HCT116 (cell line): ENCODE measurements at regions not wholly inside any gene's neighbourhood (a gene's known extent, or its start where the extent isn't known, plus 50 kb on each side); places are given as distances from the start of the nearest gene placed in this dataset.
A peak's percentile ranks its signal among the peaks of the same experiment; 100 is the strongest.

Experiments
- ATAC-seq: fragments of 200-7000 bp; cut with Tn5 transposase; 2 replicates; pipeline ENCODE4 v1.9.1; 2020; ENCODE audit warnings: mild to moderate bottlenecking, moderate library complexity
- BruUV-seq: library from RNA; stranded (reverse); fragments of 400-500 nt; replicated peaks from 2 replicates; lab custom pipeline; 2021; lab: Mats Ljungman, UMichigan
- CTCF ChIA-PET: fragments of 300-600 bp; sonication (Branson Sonifier 250); formaldehyde crosslinking; loops from one replicate; lab custom pipeline; 2021; ENCODE audit warnings: antibody characterized with exemption; lab: Charles Lee
- POLR2A ChIA-PET: fragments of 300-600, 350-600 bp; sonication (Branson Sonifier 250); formaldehyde crosslinking; loops from one replicate; lab custom pipeline; 2021; ENCODE audit warnings: antibody characterized with exemption; lab: Charles Lee
- RAD21 ChIA-PET, 2 experiments: fragments of 300-600 bp; sonication (Branson Sonifier 250); formaldehyde crosslinking; loops; one replicate each; lab custom pipeline; 2023; ENCODE audit warnings: low total read pairs in 2 of 2; ENCODE audit not compliant: uncharacterized antibody in 2 of 2, unreplicated experiment in 2 of 2, low non-redundant PET in 1 of 2; lab: Charles Lee
- DNase-seq: peaks from one replicate; pipeline ENCODE4 v3.0.0-alpha.2; 2010; ENCODE audit warnings: low read depth, low spot score
- H2AFZ ChIP-seq: fragments of 200-600 bp; shearing (Covaris generic), sonication (generic); 2 replicates; pipeline ENCODE4 v1.6.1; 2017; ENCODE audit warnings: low read depth, mixed run types, mixed read lengths, antibody characterized with exemption, low read length; ENCODE audit not compliant: poor library complexity, severe bottlenecking
- H3K27ac ChIP-seq: 2 replicates; pipeline ENCODE4 v1.5.1; 2012; ENCODE audit warnings: low read depth, low read length
- H3K27me3 ChIP-seq: fragments of 200-600 bp; sonication (generic); 2 replicates; pipeline ENCODE4 v1.6.1; 2016; ENCODE audit warnings: mixed run types, low read length, mixed read lengths; ENCODE audit not compliant: insufficient read depth
- H3K36me3 ChIP-seq, 2 experiments: fragments of 200-500 bp in 1 of 2; fragments of 200-600 bp in 1 of 2; sonication (Bioruptor generic) in 1 of 2; sonication (generic) in 1 of 2; 2 replicates each; pipeline versions ENCODE4 v1.5.1 to v1.6.1; 2014 to 2016; ENCODE audit warnings: low read length in 2 of 2, inconsistent platforms in 1 of 2, mixed read lengths in 1 of 2, mixed run types in 1 of 2; ENCODE audit not compliant: insufficient read depth in 2 of 2, control insufficient read depth in 1 of 2
- H3K4me1 ChIP-seq, 2 experiments: fragments of 200-600 bp in 1 of 2; sonication (generic) in 1 of 2; 2 replicates each; pipeline versions ENCODE4 v1.5.1 to v1.6.1; 2012 to 2017; ENCODE audit warnings: low read length in 2 of 2, inconsistent platforms in 1 of 2, mild to moderate bottlenecking in 1 of 2, mixed read lengths in 1 of 2, mixed run types in 1 of 2, moderate library complexity in 1 of 2; ENCODE audit not compliant: insufficient read depth in 2 of 2, control insufficient read depth in 1 of 2
- H3K4me2 ChIP-seq: fragments of 200-600 bp; sonication (generic); 2 replicates; pipeline ENCODE4 v1.6.1; 2017; ENCODE audit warnings: mixed run types, low read length, mixed read lengths
- H3K4me3 ChIP-seq, 2 experiments: fragments of 200-600 bp in 1 of 2; sonication (generic) in 1 of 2; replicated peaks in 1 of 2; 2 replicates each; pipeline ENCODE4 v1.5.1; 2011 to 2016; ENCODE audit warnings: low read length in 2 of 2, control low read depth in 1 of 2, low read depth in 1 of 2, mild to moderate bottlenecking in 1 of 2, mixed read lengths in 1 of 2, mixed run types in 1 of 2
- H3K79me2 ChIP-seq: fragments of 200-600 bp; sonication (generic); 2 replicates; pipeline ENCODE4 v1.6.1; 2017; ENCODE audit warnings: mild to moderate bottlenecking, mixed run types, low read length, moderate library complexity, mixed read lengths; ENCODE audit not compliant: insufficient read depth
- H3K9ac ChIP-seq: fragments of 200-600 bp; sonication (generic); 2 replicates; pipeline ENCODE4 v1.6.1; 2016; ENCODE audit warnings: low read length, mixed read lengths
- H3K9me2 ChIP-seq: fragments of 200-600 bp; sonication (generic), shearing (Covaris generic); 2 replicates; pipeline ENCODE4 v1.6.1; 2017; ENCODE audit warnings: mixed run types, mild to moderate bottlenecking, moderate library complexity; ENCODE audit not compliant: insufficient read depth
- H3K9me3 ChIP-seq, 2 experiments: fragments of 200-500 bp in 1 of 2; fragments of 200-600 bp in 1 of 2; sonication (Bioruptor generic) in 1 of 2; sonication (generic) in 1 of 2; 2 replicates each; pipeline ENCODE4 v1.6.1; 2014 to 2017; ENCODE audit warnings: low read length in 2 of 2, mixed read lengths in 2 of 2, inconsistent platforms in 1 of 2, low read depth in 1 of 2, mild to moderate bottlenecking in 1 of 2, mixed run types in 1 of 2, moderate library complexity in 1 of 2; ENCODE audit not compliant: control insufficient read depth in 1 of 2, insufficient read depth in 1 of 2
- H4K20me1 ChIP-seq: fragments of 200-600 bp; sonication (generic), shearing (Covaris generic); 2 replicates; pipeline ENCODE4 v1.6.1; 2017; ENCODE audit warnings: mixed run types, mild to moderate bottlenecking, moderate library complexity; ENCODE audit not compliant: insufficient read depth
- CBX3 ChIP-seq: IDR thresholded peaks from 2 replicates; pipeline ENCODE4 v1.6.1; 2012; ENCODE audit warnings: low read depth
- CEBPB ChIP-seq: IDR thresholded peaks from 2 replicates; pipeline ENCODE4 v1.6.1; 2012; ENCODE audit warnings: low read depth
- ELF1 ChIP-seq: IDR thresholded peaks from 2 replicates; pipeline ENCODE4 v1.6.1; 2012; ENCODE audit warnings: low read depth, borderline replicate concordance
- EZH2 ChIP-seq: fragments of 200-600 bp; sonication (generic); IDR thresholded peaks from 2 replicates; pipeline ENCODE4 v1.6.1; 2017; ENCODE audit warnings: antibody characterized with exemption, mixed run types
- EZH2phosphoT487 ChIP-seq: fragments of 200-600 bp; IDR thresholded peaks from 2 replicates; pipeline ENCODE4 v1.6.1; 2018; ENCODE audit warnings: antibody characterized with exemption, borderline replicate concordance
- FOSL1 ChIP-seq: IDR thresholded peaks from 2 replicates; pipeline ENCODE4 v1.6.1; 2012; ENCODE audit warnings: low read depth
- JUND ChIP-seq: IDR thresholded peaks from 2 replicates; pipeline ENCODE4 v1.6.1; 2012
- POLR2A ChIP-seq: IDR thresholded peaks from 2 replicates; pipeline ENCODE4 v1.7.0; 2011; ENCODE audit warnings: borderline replicate concordance; ENCODE audit not compliant: insufficient read depth, insufficient read length; ENCODE audit errors: extremely low read depth
- RAD21 ChIP-seq: IDR thresholded peaks from 2 replicates; pipeline ENCODE4 v1.6.1; 2012; ENCODE audit warnings: low read depth, mild to moderate bottlenecking
- SIN3A ChIP-seq: IDR thresholded peaks from 2 replicates; pipeline ENCODE4 v1.6.1; 2012; ENCODE audit warnings: low read depth
- SP1 ChIP-seq: IDR thresholded peaks from 2 replicates; pipeline ENCODE4 v1.6.1; 2012; ENCODE audit warnings: low read depth
- SRF ChIP-seq: IDR thresholded peaks from 2 replicates; pipeline ENCODE4 v1.6.1; 2012; ENCODE audit warnings: low read depth
- TCF7L2 ChIP-seq: IDR thresholded peaks from 2 replicates; pipeline ENCODE4 v1.7.0; 2011; ENCODE audit warnings: borderline replicate concordance, inconsistent platforms; ENCODE audit not compliant: insufficient read depth, insufficient read length; ENCODE audit errors: extremely low read depth
- YY1 ChIP-seq: IDR thresholded peaks from 2 replicates; pipeline ENCODE4 v1.6.1; 2011; ENCODE audit warnings: low read length, low read depth, moderate library complexity, mild to moderate bottlenecking; ENCODE audit not compliant: insufficient replicate concordance; ENCODE audit errors: extremely low read depth
- ZFX ChIP-seq: fragments of 450-650 bp; IDR thresholded peaks from 2 replicates; pipeline ENCODE4 v1.6.1; 2017
- ZNF274 ChIP-seq: fragments of 200-500 bp; sonication (Bioruptor generic); IDR thresholded peaks from 2 replicates; pipeline ENCODE4 v1.6.1; 2014; ENCODE audit warnings: mild to moderate bottlenecking, low read depth, low read length, inconsistent platforms
- intact Hi-C: fragments of 100-400 bp; cut with micrococcal nuclease; formaldehyde crosslinking; loops from 2 replicates; pipeline ENCODE4 v1.10.0; 2022
- TF ChIP-seq, protein P1 (sequence below): IDR thresholded peaks from 2 replicates; pipeline ENCODE4 v1.6.1; 2012; ENCODE audit warnings: low read depth
- TF ChIP-seq, protein P2 (sequence below): IDR thresholded peaks from 2 replicates; pipeline ENCODE4 v1.6.1; 2011; ENCODE audit warnings: mild to moderate bottlenecking, low read length, moderate library complexity; ENCODE audit not compliant: insufficient replicate concordance; ENCODE audit errors: extremely low read depth
- TF ChIP-seq, protein P3 (sequence below): IDR thresholded peaks from 2 replicates; pipeline ENCODE4 v1.6.1; 2012

DNA sequence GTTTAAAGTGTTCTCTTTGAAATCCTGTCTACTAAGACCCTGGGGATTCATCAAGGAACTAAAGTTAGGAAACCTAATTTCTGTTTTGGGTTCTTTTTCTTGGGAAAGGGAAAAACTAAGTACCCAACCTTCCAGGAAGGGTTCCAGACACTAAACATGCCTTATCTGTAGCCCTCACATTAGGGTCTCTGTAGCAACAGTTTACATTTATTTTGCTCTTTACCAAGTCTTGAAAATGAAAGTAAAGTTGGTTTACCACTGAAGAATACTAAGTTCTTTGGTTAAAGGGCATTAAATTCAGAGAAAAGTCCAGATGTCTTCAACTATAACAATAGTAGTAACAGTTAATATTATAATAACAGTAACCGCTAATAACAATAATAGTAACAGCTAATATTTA, 207.5 kb upstream of the CDKN3 start:
- H3K9me3 ChIP-seq = no peaks in the 10 kb centered on the region
- H3K36me3 ChIP-seq = no peaks in the 10 kb centered on the region
- ChIA-PET CTCF (interaction anchor here (1.1 kb wide), 1 partner anchor 14 kb away, joined by 3 read pairs; no protein-coding TSS in a partner anchor), RAD21 (no interaction called here), POLR2A (no interaction called here)
- no peak for DNase-seq
- H3K9ac ChIP-seq = no peak overlapping the region
- 0 out of 2 replicates have a peak, but pooled peaks cover 3% of the 10 kb centered on the region for H3K9me2 ChIP-seq
- no peak for ATAC-seq
- H3K4me3 ChIP-seq = no peak overlapping the region
- BruUV-seq = no TSS peak
- H3K4me1 ChIP-seq = peaks cover 12 to 16% of the 10 kb centered on the region in 2 experiments
- no peaks in the 10 kb centered on the region for H4K20me1 ChIP-seq
- H3K4me2 ChIP-seq = peak overlapping the region; percentile 44
- H3K27ac ChIP-seq = peak overlapping the region; percentile 71; the same call in 1 of the 2 replicates
- TF ChIP-seq ELF1 (no peak), YY1 (no peak), SRF (no peak), CEBPB (no peak), ZNF274 (no peak), FOSL1 (no peak), TCF7L2 (no peak), POLR2A (no peak), SP1 (no peak), ZFX (no peak), JUND (no peak), SIN3A (no peak), EZH2phosphoT487 (no peak), RAD21 (no peak), CBX3 (no peak), EZH2 (no peak)
- TF ChIP-seq, protein P1, sequence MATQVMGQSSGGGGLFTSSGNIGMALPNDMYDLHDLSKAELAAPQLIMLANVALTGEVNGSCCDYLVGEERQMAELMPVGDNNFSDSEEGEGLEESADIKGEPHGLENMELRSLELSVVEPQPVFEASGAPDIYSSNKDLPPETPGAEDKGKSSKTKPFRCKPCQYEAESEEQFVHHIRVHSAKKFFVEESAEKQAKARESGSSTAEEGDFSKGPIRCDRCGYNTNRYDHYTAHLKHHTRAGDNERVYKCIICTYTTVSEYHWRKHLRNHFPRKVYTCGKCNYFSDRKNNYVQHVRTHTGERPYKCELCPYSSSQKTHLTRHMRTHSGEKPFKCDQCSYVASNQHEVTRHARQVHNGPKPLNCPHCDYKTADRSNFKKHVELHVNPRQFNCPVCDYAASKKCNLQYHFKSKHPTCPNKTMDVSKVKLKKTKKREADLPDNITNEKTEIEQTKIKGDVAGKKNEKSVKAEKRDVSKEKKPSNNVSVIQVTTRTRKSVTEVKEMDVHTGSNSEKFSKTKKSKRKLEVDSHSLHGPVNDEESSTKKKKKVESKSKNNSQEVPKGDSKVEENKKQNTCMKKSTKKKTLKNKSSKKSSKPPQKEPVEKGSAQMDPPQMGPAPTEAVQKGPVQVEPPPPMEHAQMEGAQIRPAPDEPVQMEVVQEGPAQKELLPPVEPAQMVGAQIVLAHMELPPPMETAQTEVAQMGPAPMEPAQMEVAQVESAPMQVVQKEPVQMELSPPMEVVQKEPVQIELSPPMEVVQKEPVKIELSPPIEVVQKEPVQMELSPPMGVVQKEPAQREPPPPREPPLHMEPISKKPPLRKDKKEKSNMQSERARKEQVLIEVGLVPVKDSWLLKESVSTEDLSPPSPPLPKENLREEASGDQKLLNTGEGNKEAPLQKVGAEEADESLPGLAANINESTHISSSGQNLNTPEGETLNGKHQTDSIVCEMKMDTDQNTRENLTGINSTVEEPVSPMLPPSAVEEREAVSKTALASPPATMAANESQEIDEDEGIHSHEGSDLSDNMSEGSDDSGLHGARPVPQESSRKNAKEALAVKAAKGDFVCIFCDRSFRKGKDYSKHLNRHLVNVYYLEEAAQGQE = no peak
- TF ChIP-seq, protein P2, sequence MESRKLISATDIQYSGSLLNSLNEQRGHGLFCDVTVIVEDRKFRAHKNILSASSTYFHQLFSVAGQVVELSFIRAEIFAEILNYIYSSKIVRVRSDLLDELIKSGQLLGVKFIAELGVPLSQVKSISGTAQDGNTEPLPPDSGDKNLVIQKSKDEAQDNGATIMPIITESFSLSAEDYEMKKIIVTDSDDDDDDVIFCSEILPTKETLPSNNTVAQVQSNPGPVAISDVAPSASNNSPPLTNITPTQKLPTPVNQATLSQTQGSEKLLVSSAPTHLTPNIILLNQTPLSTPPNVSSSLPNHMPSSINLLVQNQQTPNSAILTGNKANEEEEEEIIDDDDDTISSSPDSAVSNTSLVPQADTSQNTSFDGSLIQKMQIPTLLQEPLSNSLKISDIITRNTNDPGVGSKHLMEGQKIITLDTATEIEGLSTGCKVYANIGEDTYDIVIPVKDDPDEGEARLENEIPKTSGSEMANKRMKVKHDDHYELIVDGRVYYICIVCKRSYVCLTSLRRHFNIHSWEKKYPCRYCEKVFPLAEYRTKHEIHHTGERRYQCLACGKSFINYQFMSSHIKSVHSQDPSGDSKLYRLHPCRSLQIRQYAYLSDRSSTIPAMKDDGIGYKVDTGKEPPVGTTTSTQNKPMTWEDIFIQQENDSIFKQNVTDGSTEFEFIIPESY = no peak
- TF ChIP-seq, protein P3, sequence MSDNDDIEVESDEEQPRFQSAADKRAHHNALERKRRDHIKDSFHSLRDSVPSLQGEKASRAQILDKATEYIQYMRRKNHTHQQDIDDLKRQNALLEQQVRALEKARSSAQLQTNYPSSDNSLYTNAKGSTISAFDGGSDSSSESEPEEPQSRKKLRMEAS = no peak
- H3K79me2 ChIP-seq = no peaks in the 10 kb centered on the region
- peak overlapping the region; percentile 87 for H2AFZ ChIP-seq
- intact Hi-C loops = no loop called here
- no peaks in the 10 kb centered on the region for H3K27me3 ChIP-seq
